GM04504 (cell line): ENCODE measurements at regions not wholly inside any gene's neighbourhood (a gene's known extent, or its start where the extent isn't known, plus 50 kb on each side); places are given as distances from the start of the nearest gene placed in this dataset.
A peak's percentile ranks its signal among the peaks of the same experiment; 100 is the strongest.

ENCODE experiments used
- DNase-seq: peaks from one replicate; pipeline ENCODE4 v3.0.0-alpha.2; 2012; ENCODE audit warnings: low read depth

- no peak for DNase-seq
Measured at GRCh38 chr13:47046706-47047105, 149.9 kb upstream of the HTR2A start.

DNA sequence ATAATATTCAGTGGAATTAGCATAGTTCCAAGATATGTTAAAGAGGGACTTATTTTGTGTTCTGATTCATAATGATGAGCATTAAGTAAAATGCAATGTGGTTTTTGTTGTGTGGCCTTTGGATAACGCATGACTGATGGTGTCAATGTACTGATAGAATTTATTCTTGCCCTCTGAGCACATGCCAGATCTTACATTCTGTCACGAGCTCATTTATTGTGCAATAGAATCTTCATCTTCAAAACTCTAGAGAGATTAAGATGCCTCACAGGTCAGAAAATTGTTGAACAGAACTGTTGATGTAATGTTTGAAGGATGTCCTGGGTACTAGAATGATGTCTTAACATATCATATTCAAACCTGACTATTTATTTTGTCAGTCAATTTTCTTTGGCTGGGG lies 148.0 kb upstream of the HTR2A start:
- DNase-seq = no peak

DNA sequence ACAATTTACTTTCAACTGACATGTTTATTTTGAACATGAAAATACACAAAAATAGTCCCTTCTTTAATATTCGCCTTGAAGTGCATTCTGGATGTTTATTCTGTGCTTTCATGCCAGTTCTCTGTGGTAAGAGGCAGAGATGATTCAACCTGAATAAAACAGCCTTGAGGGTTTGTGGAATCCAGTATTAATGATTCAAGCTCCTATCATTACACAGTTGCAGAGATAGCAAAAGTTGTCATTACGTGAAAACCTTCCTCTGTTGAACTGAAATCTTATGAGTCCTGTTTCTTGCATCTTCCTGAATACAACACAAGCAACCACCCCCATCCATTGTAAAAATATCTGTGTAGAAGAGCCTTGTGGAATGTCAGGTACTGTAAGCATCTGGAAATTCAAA lies 142.3 kb upstream of the HTR2A start:
- DNase-seq = peak; percentile 41

GRCh38 chr13:47038188-47038587 lies 141.3 kb upstream of the HTR2A start:
- DNase-seq = no peak

- no peak for DNase-seq
Measured at GRCh38 chr13:47036294-47037008, 139.6 kb upstream of the HTR2A start.

DNA sequence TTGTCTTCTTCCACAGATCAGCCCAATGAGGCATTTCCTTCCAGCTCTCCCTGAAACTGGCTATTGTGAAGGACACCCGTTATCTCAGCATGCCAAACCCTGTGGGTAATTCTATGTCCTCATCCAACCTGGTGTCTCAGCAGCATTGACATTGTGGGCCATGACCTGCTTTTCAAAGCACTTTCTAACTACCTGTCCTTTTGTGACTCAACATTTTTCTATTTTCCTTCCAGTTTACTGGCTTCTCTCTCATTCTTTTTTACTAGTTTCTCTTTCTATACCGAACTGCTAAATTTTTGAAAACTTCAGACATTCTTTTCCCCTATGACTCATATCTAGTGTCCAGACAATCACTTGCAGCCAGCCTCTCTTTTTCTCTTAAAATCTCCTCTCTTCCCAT lies 136.4 kb upstream of the HTR2A start:
- no peak for DNase-seq

GRCh38 chr13:47027780-47028437 lies 131.1 kb upstream of the HTR2A start:
- DNase-seq = no peak

DNA sequence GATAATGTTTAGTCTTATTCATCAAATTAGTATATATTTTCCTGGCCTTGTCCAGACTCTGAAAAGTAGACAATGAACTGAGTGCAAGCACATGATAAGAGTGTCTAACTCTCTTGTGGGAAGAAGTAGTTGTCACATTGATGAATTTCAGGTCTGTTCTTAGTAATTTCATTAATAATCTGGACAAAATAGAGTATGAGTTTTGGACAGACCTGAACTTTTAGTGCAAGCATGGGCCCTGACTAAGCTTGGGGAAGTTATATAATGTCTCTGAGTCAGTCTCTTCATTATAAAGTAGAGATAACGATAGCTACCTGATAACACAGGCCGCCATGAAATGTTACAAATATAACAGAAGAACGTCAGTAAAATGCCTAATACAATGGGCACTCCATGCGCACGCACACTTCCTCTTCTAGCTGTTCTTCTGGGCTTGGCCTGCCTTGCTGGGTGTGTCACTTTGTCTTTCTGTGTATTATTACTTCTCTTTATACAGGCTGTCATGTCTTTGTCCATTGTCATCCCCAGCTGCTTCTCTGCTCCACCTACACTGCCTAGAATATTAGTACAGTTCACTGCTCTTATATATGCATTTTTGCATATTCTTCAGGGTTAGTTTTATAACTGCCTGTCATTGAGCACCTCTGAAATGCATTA lies 129.1 kb upstream of the HTR2A start:
- no peak for DNase-seq

- DNase-seq = no peak
Measured at GRCh38 chr13:47019977-47020376, 123.1 kb upstream of the HTR2A start.

DNA sequence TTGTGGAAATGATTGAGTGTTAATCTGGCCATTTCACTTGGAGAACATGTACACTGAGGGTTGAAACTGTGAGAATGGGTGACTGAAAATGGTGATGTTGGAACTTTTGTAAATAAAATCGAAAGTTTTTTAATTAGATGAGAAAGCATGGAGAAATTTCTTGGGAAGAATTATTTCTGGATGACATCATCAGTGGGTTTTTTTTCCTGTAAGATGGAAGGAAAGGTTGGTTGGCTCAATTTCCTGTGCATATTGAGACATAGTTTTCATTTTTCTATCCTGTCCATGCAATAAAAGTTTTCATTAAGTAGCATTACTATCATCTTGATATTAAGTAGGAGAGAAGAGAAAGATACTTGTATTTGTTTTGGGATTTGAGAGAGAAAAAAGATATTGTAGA lies 120.6 kb upstream of the HTR2A start:
- DNase-seq = no peak

GRCh38 chr13:47008318-47008717 lies 111.5 kb upstream of the HTR2A start:
- no peak for DNase-seq

DNA sequence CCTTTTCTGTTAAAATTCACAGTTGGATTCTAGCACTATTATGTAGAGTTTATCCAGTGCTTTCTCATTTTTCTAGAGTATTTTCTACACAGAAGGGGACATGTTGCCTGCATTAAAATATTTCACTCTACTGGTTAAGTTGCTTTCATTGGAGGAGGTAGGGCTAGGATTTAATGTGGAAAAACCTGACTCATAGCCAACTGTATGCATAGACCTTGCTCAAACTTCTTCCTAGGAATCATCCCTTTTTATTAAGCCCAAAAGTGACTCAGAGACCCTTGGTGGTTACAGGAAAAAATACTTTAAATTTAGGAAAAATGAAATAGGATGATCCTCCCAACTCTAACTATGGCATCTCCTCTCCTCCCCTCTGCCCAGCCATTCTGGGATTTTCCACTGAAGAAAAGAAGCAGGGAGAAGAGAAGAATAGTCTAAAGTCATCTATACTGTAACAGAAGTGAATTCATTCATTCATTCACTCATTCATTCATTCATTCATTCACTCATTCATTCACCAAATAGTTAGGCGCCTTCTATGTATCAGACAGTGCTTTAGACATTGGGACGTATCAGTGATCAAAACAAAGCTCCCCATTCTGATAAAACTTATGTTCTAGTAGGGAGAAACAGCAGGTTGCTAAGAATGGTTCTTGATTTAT lies 109.0 kb upstream of the HTR2A start:
- no peak for DNase-seq

- no peak for DNase-seq
Measured at GRCh38 chr13:47004540-47004939, 107.7 kb upstream of the HTR2A start.

GRCh38 chr13:47004027-47004426 lies 107.2 kb upstream of the HTR2A start:
- no peak for DNase-seq

- DNase-seq = no peak
Measured at GRCh38 chr13:47000165-47000564, 103.3 kb upstream of the HTR2A start.

DNA sequence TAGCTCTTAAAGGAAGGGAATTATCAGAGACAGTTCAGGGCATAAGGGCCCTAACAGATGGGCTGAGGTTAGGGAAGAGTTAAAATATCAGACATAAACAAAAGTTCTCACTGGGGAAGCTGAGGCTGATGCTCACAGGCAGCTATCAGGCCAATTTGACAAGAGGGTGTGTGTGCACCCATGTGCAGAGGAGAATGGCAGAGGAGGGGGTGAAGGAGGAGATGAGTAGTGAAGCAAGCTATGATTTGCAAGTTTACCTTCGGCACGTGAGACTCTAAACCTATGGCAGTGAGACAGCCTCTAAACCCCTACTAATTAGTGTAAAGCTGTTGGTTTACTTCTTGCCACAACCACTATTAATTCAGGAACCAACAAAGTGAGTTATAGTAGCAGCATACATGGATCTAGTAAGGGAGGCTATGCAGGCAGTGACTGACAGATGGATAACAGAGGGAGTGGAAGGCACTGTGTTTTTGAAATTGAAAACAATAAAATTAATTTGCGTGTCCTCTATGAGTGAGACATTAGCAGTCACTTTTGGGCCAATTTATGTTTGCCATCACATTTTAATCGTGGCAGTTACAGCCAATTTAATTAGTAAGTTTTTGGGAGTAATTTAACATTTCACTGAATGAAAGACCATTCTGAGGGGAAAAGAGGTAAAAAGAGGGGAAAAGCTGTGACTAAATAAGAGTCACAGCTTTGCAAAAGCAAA lies 99.6 kb upstream of the HTR2A start:
- DNase-seq = no peak

GRCh38 chr13:46995874-46996273 lies 99.0 kb upstream of the HTR2A start:
- no peak for DNase-seq

- no peak for DNase-seq
Measured at GRCh38 chr13:46994492-46994891, 97.6 kb upstream of the HTR2A start.

- DNase-seq = no peak
Measured at GRCh38 chr13:46992383-46992952, 95.6 kb upstream of the HTR2A start.

GRCh38 chr13:46983881-46984280 lies 87.0 kb upstream of the HTR2A start:
- DNase-seq = no peak

DNA sequence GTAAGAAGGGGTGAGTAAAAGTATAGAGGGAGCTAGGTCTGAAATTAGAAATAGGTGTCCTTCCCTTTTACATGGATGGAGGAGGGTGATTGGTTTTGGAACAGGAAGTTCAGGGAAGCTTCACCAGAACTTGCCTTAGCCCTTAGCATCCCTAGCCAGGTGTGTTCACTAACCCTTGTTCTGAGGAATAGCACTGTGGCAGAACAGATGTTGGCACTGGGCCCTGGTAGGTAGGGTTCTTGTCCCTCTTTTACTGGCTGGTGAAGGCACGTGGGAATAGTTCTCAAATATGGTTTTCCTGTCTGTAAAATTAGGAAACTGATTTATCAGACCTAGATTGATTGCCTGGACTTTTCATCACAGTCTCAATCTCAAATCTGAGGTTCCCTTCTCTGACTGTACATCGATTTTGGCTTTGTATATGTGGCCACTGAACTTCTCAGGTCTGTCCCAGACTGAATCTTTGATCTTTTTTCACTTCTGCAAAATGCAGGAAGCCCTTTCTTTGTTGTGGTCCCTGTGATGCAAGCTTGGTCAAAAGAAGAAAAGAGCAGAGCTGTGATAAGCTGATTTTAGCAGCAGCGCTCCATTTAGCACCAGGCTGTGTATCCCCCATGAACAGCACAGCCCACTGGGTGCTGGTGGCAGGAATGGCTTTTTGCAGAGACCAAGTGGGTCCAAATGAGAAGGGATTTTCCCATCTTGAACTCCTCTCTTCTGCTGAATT lies 86.2 kb upstream of the HTR2A start:
- DNase-seq = no peak
